ENCODE measurements at regions not wholly inside any gene's neighbourhood (a gene's known extent, or its start where the extent isn't known, plus 50 kb on each side); places are given as distances from the start of the nearest gene placed in this dataset.

DNA sequence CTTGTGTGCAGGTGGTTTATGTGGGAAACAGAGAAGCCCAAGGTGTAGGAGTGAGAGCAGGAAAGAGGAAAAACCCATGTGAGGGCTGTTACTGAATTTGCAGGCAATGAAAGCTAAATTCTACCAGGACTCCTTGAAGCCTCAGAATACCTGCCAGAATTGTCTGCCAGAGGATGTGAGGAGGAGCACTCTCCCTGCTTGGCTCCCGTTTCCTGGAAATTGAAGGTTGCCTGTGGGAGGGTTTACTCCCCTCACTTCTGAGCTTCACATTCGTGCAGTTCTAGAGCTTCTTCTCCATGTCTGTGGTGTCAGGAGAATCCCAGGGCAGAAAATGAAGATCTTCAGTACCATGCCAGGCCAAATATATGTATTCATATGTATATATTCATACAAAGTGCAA is 220.8 kb upstream of the ZP4 start:
- no peak for DNase-seq (ENCODE audit: low spot score in 2 of 2)
- FAIRE-seq: no peak

DNA sequence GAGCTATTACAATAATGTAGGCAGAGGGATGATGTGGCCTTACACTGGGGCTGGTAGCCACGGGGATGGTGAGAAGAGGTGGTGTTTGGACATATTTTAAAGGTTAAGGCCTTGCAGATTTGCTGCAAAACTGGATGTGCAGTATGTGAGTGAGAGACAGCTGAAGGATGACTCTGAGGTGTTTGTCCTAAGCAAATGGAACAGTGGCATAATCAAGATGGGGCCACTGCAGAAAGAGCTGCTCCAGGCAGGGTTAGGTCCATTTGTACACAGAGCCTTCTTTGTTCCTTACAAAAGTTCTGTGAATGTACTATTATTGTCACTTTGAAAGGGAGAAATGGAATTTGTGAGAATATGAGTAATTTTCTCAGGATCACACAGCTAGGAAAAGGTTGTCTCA is 220.4 kb upstream of the ZP4 start:
- FAIRE-seq: no peak

DNA sequence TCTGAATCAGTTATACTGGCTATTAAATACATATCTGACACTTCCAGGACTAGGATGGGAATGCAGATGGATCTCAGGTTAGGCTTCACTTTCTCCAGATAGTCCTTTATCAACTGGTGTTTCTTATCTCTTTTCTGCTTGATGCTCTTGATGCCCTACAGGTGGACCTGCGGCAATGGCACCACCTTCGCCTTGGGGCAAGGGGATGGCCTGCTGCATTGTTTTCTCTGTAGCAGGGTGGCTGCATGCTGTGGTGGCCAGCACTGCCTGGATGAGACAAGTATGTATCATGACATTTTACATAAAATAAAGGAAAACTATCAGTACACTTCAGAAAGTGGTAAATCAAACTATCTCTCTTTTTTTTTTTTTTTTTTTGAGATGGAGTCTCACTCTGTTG is 217.7 kb upstream of the ZP4 start:
- DNase-seq (ENCODE audit: low spot score in 2 of 2): no peak
- no peak for FAIRE-seq

More for the DNA sequence above, 220.4 kb upstream of the ZP4 start:
- no peak for DNase-seq (ENCODE audit: low spot score in 2 of 2)

DNA sequence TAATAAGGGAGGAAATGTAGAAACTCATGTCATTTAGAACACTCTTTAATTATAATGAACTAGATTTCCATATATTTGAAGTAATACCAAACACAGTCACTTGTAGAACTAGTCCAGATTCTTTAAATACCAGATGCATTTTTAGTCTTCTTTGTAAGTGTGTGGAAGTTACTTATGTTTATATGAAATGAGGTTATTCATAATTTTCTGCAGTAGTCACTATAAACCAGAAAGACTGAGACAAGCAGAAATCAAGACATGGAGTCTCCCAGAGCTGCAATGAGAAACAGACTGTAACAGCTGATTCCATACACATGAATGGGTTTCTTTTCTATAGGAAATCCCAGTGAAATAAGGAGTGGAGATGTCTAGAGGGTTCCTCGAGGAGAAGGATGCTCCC is 216.6 kb upstream of the ZP4 start:
- DNase-seq (ENCODE audit: low spot score in 2 of 2) (no peak), FAIRE-seq (no peak)

DNA sequence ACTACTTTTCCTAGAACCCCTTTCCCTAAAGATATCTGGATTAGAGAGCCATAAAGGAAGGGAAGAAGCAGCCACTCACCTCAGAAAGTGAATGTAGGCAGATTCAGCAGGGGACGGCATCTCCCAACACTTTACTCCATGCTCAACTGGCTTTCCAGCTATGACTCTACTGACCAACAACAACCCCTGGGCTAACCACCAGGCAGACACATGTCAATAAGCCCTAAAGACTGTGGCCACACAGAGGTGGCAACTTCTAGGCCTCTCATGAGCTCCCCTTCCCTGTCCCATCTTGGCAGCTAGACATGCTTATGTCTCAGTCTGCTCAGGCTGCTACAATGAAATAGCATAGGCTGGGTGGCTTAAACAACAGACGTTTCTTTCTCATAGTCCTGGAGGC is 214.0 kb upstream of the ZP4 start:
- no peak for FAIRE-seq
- no peak for DNase-seq (ENCODE audit: low spot score in 2 of 2)

DNA sequence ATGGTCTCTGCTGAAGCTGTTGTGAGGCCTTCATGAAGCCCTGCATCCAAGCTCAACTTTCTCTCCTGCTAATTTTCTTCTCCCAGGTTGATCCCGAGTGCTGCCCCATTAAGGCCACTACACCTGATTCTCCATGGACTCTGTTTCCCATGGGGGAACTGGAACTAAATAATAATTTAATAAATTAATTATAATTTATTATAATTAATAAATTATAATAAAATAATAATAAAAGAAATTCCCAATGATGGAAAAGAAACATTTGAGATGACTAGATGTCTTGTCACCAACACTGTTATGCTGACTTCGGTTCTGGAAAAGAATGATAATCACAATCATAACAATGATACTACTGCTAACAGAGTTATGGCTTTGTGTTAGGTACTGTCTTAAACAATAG is 211.2 kb upstream of the ZP4 start:
- DNase-seq (ENCODE audit: low spot score in 2 of 2) (no peak), FAIRE-seq (no peak)

DNA sequence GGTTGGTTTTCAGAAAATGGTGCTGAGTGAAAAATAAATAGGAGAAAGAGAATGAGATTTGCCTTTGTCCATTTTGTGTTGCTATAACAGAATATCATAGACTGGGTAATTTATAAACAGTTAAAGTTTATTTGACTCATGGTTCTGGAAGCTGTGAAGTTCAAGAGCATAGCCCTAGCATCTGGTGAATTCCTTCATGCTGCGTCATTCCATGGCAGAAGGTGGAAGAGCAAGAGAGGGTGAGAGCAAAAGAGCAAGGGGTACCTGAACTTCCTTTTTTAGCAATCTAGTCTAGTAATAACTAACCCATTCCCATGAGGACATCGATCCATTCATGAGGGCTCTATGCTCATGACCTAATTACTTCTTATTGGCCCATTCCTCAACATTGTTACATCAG is 209.1 kb upstream of the ZP4 start:
- no peak for DNase-seq (ENCODE audit: low spot score in 2 of 2)
- no peak for FAIRE-seq

DNA sequence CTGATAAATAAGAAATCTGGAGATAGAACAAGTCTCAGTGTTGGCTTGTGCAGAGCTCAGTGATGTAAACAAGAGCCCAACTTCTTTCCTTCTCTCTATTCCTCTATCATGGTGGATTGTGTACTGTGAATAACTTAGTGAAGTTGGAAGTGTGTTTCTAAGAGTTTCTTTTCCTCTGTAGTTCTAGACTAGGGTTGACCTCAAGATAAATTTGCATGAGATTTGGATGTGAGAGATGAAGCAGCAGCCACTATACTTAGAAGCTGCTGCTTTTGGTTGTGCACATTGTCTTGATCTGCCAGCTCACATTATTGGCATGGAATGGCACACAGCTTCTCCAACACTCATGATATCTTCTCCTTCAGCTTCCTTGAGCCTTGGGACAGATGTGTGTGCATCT is 198.9 kb upstream of the ZP4 start:
- no peak for FAIRE-seq
- DNase-seq (ENCODE audit: low spot score in 2 of 2): no peak

DNA sequence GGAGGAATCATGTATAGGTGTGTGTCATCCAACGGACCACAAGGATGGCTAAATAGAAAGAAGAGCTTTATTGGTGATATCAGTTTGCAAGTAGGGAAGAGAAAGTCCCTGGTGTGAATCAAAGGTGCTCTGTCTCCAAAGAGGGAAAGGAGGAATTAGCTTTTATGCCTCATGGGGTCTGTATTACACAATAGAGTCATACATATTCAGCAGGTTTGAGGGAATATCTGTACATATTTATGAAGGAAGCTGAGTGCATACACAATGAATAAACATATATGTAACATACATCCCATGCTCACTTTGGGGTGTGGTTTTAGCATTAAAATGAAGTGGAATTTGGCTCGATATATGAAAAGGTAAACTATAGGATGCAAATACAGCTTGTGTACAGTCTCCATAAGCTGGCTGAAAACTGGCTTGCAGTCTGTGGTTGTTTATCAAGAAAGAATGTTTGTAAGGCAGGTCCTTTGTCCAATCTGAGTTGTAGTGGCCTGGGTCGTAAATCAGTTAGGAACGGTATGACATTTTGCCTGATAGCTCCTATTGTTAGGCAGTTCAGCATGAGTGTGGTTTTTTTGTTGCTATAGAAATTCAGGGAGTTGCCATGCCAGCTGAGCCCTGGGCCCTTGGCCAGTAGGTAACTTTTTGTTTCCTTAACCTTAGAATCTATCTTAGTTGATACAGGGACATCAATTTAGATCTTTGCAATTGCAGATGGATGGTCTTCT is 198.0 kb upstream of the ZP4 start:
- DNase-seq (ENCODE audit: low spot score in 2 of 2) (no peak), FAIRE-seq (no peak)

DNA sequence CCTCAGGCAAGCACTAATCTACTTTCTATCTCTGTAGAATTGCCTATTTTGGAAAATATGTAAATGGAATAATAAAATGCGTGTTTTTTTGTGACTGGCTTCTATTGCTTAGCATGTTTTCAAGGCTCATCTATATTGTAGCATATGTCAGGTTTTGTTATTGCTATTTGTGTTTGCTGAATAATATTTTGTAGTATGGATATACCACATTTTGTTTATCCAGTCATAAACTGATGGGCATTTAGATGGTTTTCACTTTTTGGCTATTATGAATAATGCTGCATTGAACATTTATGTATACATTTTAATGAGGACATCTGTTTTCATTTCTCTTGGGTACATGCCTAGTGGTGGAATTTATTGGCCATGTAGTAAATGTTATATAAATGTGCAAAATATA is 183.3 kb upstream of the ZP4 start:
- no peak for FAIRE-seq
- DNase-seq (ENCODE audit: low spot score in 2 of 2): no peak

DNA sequence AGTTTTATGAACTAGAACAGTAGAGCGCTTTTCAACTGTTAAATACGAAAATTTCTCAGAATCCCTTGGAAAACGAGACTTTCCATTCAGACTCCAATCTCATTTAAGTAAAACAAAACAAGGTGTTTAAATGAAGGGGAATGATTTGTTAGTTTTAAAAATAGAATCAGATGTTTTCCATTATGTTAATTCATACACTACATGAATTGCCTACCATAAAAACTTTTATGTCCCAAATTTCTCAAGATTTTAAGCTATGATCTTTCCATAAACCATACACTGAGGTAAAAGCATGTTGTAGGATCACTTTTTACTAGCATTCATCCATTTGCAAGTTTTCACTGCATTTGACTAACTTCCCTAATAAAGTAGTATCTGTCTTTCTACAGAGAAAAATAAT is 180.3 kb upstream of the ZP4 start:
- FAIRE-seq (no peak), DNase-seq (ENCODE audit: low spot score in 2 of 2) (no peak)

DNA sequence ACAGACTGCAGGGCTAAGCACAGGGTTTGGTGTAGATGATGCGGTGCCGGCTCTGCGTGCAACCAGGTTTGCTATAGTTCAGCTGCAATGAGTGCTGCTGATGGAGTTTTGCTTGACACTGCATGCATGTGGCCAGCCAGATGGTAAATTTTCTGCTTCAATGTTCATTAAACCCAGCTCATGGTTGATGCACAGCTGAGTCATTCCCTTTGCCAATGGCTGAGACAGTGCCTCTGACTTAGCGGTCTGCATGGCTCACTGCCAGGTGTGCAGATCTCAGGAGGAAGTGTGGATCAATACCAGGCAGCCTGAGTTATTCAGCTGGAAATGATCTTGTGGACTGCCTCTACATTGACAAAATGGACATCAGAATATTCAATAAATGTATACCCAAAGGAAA is 172.7 kb upstream of the ZP4 start:
- DNase-seq (ENCODE audit: low spot score in 2 of 2) (no peak), FAIRE-seq (no peak)

DNA sequence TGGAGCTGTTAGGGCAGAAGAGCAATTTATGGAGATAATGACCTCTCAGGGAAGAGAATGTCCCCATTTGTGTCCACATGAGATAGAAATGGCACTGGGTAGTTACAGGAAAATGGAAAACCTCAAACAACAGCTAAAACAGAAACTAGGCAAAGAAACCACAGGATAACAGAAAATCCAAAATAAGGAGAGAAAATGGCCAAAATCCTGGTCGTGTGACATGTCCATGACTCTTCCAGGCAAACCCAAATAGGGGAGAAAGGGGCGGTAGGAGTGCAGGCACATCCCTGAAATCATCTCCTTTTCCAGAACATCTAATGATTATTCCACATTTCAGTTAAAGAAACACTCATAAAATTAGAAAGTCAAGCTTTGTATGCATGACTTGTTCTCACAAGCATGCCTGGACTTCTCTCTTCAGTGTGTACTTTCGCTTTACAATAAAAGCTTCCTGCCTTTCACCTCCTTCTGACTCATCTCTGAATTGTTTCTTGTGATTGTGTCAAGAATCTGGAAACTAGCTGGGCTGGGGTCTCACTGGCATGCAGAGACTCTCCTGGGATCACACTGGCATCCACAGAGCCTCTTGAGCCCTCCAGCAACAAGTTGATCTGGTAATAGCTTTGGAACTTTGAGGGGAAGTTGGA is 171.4 kb upstream of the ZP4 start:
- DNase-seq (ENCODE audit: low spot score in 2 of 2): no peak
- FAIRE-seq: no peak

DNA sequence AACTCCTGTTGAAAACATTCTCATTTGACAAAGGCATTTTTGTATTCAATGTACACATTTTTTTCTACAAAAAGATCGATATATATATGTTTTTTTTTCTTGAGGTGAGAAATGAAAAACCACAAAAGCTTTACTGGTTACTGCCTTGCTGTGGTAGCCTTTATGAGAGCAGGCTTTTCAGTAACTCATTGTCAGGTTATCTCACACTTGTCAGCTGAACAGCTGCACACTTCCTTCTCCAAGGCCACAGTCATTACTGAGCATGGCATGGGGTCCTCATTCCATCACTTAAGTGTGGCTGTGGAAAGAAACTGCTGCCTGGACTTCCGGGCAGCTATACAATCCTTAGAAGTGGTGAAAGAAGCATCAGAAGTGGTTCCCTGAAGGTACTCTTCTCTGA is 169.3 kb upstream of the ZP4 start:
- DNase-seq (ENCODE audit: low spot score in 2 of 2): no peak
- no peak for FAIRE-seq

DNA sequence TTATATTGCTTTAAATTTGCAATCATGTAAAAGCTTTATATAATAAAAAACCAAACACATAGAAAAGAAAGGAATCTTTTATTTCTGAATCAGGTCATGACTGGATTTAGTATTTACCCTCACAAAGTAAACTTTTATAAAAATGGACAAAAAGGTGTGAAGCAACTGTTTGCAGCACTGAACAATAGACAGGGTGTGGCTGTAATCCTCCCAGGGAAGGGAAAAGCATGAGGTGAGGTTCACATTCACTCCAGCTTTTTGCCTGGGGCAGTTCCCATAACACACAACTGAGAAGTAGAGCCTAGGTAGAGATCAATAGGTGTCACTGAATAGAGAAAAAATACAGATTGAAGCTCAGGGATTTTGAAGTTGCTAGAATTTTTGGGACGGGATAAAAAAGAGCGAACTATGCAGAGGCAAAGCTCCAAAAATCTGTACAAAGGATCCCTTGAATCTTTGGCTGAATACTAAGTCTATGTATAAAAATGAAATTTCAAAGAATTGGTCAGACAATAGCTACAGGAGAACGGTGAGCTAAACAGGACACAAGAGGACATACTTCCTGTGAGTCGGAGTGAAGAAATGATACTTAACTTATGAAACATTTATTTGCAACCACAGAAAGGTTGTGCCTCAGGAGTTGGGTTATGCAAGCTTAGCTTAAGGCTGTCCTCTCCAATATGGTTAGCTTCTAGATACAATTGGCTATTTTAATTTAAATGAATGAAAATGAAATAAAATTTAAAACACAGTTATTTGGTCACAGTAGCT is 162.0 kb upstream of the ZP4 start:
- FAIRE-seq (no peak), DNase-seq (ENCODE audit: low spot score in 2 of 2) (no peak)

DNA sequence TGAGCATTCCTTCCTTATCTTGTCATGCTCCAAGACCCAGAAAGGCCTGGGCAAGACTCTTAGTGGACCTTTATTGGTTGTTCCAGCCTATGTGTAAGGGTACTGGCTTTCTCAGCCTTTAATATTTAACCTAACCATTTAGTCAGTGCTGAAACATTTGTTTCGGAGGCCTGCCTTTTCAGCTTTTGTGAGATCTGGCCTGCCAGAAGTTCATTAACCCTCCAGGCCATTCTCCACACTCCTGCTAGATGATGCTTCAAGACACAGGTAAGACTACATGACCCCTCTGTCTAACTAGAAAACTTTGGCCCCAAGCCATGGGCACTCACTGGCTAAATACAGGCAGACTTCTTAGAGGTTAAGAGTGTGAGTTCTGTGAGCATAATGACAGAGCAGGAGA is 138.4 kb upstream of the ZP4 start:
- FAIRE-seq (no peak), DNase-seq (ENCODE audit: low spot score in 2 of 2) (no peak)

DNA sequence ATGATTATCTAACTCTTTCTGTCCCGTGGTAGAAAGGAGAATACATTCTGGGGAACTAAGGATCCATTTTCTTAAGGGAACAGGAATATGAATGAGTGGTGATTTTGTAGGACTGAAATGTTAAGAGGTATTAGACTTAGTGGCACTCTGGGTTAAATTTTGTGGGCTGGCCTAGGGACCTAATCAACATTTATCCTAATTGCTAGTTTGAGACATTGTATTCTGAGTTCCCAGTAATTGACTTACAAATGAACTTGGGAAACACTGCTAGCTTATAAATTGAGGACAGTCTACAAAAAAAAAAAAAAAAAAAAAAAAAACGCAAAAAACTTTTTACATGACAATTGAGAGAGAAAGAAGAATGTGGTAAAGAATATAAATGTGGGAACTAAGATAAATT is 136.6 kb upstream of the ZP4 start:
- FAIRE-seq (no peak), DNase-seq (ENCODE audit: low spot score in 2 of 2) (no peak)

DNA sequence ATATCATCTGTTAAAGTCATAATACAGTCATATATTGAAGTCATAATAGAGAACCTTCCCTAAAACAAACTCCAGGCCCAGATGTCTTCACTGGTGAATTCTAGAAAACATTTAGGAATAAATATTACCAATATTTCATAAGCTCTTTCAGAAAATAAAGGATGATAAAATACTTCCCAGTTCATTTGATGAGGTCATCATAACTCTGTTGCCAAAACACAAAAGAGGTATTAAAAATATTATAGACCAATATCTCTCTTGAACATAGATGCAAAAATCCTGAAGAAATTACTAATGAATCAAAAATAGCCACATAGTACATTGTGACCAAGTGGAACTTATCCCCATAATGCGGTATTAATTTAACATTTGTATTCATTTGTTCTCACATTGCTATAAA is 132.4 kb upstream of the ZP4 start:
- no peak for FAIRE-seq
- no peak for DNase-seq (ENCODE audit: low spot score in 2 of 2)

DNA sequence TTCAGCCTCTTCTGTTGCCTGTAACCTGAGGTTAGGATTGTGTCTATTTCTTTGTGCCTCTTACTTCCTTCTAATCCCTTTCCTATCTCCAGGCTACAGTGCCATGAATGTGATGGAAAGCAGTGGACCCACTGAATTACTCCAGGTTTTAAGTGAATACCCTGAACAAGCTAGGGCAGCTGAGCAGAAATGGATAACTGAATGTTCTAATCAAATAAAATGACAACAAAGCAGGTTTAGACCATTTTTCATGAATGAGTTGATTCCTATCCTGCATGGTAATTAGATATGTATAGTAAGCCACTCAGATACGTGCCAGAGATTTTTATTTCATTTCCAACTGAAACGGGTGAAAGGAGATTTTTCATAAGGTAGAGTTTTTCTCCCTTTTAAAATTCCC is 127.5 kb upstream of the ZP4 start:
- FAIRE-seq (no peak), DNase-seq (ENCODE audit: low spot score in 2 of 2) (no peak)

DNA sequence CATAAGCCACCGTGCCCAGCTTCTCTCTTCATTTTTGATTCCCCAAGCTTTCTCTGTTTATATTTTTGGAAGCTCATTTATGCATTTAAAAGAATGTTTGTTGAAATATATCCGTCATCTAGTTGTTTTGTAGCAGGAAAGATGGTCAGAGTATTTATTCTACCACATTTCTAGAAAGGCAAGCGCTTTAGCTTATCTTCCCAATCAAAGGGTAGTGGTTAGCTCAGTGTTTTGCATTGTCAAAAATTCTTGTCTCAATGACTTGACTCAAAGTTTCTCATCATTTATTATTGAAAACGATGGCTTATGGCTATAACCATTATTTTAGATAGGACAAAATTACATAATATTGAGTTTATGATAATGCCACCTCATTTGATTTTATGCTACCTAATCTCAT is 116.1 kb upstream of the ZP4 start:
- FAIRE-seq (no peak), DNase-seq (ENCODE audit: low spot score in 2 of 2) (no peak)

DNA sequence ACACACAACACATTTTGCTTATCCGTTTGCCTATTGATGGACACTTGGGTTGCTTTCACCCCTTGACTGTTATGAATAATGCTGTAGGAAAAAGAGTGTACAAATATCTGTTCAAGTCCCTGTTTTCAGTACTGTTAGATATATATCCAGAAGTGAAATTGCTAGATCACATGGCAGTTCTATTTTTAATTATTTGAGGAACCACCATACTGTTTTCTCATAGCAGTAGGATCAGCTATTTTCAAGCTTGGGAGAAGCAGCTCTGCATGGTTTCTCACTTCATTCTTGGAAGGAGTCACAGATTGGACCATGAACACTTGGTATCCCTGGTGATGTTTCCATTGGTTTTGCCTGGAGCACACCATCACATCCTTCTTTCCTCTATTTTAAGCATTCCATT is 114.4 kb upstream of the ZP4 start:
- no peak for FAIRE-seq
- DNase-seq (ENCODE audit: low spot score in 2 of 2): no peak

DNA sequence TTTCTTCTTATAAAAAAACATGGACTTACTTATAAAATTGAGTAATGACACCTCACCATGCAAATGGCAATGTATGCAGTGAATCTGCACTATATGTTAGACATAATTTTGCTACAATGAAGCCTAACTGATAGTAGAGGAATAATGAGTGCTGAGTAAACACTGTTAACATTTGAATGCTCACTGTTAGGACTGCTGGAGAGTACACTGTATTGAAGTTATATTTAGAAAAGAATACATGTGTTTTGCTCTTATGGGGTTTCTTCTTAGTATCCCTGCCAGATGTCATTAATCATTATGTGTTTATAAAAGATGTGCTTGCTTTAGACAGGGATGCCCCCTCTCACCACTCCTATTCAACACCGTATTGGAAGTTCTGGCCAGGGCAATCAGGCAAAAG is 111.1 kb upstream of the ZP4 start:
- FAIRE-seq: no peak
- DNase-seq (ENCODE audit: low spot score in 2 of 2): no peak

Data from frontal cortex (tissue), 3 donors.